HG02588 (cell line): ENCODE measurements at regions not wholly inside any gene's neighbourhood (a gene's known extent, or its start where the extent isn't known, plus 50 kb on each side); places are given as distances from the start of the nearest gene placed in this dataset.
"Not testable (repeated sequence)": the region's sequence is repeated elsewhere in the genome, so short reads cannot be mapped to it uniquely, and the experiment has no call there.

Experiments
- ATAC-seq: cut with Tn5 transposase; IDR thresholded peaks from one replicate; pipeline ENCODE4 v1.9.1; 2021; ENCODE audit warnings: mild to moderate bottlenecking, moderate library complexity; ENCODE audit not compliant: unreplicated experiment

GRCh38 chr15:69668039-69668705, 215.6 kb downstream of the RPLP1 start:
- no peak for ATAC-seq

DNA sequence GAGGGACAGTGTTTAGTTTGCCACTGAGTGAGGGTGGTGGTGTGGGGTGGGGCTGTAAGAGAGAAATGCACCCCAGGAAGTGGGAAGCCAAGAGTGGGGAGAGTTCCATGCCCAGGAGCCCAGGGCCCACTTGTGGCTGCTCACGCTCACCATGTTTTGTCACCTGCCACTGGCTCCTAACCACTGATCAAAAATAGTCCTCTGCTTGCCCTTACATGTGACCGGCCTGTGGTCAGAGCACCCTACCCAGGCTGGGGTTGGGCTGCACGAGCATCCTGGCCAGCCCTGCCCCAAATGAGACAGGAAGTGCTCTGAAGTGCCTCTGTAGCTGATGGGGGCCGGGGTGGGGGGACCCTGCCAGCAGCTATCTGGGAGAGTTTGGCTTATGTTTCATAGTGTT, 216.3 kb downstream of the RPLP1 start:
- peak; percentile 41 for ATAC-seq

- ATAC-seq: no peak
Measured at GRCh38 chr15:69669446-69669845, 216.8 kb downstream of the RPLP1 start.

DNA sequence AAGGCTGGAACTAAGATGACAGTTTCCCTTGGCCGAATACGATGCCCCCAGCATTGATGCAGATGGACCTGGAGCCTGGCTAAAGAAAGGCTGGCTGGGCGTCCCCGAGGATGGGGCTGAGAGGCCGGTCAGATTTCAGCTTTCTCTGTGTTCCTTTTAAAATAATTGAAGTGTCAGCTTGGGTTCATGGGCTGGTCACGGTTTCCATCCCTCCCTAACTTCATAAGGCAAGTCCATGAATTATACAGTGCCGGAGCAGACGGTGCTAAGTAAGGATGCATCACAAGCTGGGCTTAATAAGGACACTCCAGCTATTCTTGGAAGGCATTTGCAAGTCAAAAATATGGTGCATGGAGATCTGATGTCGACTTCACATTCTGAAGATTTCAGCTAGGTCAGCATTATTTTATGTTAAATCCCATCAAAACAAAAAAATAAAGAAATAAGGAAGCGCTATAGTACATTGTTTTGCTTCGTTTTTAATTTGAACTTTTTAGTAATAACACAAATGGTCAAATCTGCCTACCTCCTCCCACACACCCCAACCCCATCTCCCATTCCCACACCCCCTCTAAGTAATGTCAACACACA, 220.8 kb downstream of the RPLP1 start:
- no peak for ATAC-seq

DNA sequence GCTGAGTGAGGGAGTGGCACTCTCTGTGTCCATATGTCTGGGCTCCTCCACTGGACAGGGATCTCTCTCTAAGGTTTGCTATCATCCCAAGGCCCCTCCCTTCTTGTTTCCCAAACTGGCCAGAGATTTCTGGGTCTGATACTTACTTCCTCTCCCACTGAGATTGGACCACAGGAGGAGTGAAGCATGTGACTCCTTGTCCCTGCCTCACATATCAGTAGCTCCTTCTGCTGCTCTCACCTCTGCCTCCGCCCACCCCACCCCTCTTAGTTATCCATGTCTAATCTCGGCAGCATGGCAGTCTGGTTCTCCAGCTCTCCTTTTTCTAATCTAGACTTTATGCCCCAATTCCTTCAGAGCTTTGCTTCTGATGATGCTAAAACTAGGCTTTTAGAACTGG, 223.1 kb downstream of the RPLP1 start:
- ATAC-seq: no peak

- no peak for ATAC-seq
Measured at GRCh38 chr15:69677403-69677802, 224.8 kb downstream of the RPLP1 start.

- peak; percentile 87 for ATAC-seq
Measured at GRCh38 chr15:69679623-69680228, 227.1 kb downstream of the RPLP1 start.

GRCh38 chr15:69684823-69685222, 232.2 kb downstream of the RPLP1 start:
- not testable (repeated sequence) for ATAC-seq

DNA sequence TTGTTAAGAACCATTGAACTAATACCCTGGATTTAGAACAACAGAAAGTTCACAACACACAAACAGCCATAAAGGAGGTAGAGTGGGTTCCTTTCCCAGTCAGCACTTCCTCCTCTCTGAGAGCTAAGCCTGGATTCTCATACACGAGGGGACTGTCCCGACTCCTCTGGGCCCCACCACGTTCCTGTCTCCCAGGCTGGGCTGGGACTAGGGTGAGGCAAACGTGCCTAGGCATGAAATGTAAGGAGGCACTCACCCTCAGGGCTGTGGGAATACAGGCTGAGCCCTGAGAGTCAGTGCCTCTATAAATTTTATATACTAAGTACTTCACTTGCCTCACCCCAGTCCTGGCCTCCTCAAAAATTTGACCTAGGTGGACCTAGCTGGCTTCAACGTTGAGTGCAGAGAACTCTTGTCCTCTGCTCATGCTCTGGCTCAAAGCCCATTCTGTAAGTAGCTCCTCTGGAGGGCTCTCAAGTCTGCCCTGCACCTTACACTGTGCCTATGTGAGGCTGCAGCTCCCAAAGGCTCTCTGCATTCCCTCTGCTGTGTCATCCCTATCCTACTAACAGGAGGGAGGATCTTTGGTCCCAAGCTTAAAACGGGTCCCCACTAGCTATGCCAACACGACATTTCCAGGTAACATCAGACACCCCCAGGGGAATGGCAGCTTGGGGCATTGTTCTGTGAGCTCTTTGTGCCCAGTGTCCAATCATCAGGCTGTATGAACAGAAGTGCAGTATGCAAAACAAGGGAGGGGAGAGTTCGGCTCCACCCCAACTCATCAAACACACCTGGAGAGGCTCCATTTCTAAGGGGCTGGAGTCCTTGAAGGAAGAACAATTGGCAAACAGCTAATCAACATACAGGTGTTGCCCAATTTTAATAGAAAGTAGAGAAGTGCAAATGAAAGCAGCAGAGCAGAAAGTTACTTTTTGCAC, 233.2 kb downstream of the RPLP1 start:
- ATAC-seq: no peak

DNA sequence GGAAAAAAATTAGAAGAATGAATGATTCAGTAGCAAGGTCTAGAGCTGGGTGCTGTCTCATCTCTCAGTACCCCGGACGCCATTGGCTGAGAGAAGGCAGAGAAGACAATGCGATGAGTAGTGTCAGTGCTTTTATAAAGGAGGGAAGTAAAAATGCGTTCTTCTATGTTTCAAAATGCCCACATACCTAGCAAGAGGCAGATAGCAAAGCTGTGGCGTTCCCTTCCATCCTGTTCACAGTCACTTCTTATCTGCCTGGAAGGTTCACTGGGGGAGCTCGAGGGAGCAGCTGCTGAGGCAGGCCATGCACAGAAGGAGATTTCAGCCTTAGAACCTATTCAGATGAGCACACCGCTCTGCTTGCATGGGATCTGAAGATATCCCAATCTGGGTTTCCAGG, 234.0 kb downstream of the RPLP1 start:
- ATAC-seq: no peak

DNA sequence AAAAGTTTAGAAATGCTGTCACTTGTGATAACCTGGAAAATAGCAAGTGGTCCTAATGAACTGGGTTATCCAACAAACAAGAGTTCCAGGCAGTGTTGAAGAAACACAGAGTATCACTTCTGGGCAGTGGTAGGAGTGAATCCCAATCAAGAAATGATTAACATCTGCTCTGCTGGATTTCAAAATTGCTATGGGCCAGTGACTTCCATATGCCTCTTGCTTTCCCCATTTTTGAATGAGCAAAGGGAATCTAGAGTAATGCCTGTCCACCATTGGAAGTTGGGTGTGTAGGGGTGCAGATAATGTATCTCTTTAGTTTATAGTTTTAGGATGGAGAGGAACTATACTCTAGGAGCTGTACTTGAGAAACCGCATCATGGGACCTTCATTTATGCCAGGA, 236.5 kb downstream of the RPLP1 start:
- ATAC-seq: no peak

- no peak for ATAC-seq
Measured at GRCh38 chr15:69691307-69692015, 238.8 kb downstream of the RPLP1 start.

- no peak for ATAC-seq
Measured at GRCh38 chr15:69692342-69692741, 239.7 kb downstream of the RPLP1 start.

GRCh38 chr15:69693059-69693458, 240.4 kb downstream of the RPLP1 start:
- ATAC-seq: no peak

- ATAC-seq: no peak
Measured at GRCh38 chr15:69696946-69697345, 244.3 kb downstream of the RPLP1 start.

DNA sequence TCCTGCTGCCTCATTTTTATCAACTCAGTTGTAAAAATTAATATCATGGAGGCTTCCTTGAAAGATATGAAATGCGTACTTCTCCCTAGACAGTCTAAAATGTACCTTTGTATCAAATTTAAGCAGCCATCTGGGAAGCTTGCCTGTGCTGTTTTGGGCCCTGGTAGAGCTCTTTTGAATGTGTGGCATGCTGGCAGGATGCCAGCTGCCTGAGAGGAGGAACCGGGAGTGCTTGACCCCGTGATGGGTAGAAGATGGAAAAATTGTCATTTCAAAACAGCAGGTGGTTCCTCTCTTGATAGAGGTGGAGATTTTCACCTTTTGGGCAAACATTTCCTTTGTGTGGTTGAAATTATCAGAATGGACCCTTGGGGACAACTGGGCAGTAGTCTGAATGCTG, 245.3 kb downstream of the RPLP1 start:
- ATAC-seq: no peak

DNA sequence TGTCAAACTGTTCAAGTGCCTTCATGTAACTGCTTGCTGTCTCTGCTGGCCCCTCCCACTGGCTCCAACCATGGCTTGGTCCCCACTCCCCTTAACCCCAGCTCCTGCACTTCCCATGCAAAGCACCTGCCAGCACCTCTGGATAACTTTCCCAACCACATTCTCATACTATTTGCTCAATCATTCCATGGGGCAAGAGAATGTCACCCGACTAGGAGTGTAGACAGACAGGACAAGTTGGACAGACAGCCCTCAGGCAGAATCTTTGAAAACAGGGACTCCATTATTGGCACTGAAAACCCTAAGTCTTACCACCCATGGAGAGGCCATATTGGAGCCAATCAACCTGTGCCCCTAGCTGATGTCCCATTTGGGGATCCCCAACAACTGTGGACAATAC, 246.5 kb downstream of the RPLP1 start:
- ATAC-seq: no peak

DNA sequence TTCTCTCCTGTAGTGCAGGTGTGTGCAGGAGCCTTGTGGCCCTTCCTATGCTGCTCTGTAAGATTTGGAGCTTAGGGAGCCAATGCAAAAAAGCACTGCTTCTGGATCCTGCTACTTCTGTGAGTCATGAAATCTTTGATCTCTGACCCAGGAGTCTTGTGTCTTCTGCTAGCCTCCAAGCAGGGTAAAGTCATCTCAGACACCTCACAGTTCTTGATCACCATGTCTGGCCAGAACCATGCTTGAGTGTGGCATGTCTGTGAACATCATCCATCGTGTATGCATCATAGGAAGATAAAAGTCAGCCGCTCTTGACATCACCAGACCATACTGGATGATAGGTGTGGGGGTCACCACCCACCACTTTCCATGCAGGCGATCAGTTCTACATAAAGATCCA, 247.8 kb downstream of the RPLP1 start:
- no peak for ATAC-seq

DNA sequence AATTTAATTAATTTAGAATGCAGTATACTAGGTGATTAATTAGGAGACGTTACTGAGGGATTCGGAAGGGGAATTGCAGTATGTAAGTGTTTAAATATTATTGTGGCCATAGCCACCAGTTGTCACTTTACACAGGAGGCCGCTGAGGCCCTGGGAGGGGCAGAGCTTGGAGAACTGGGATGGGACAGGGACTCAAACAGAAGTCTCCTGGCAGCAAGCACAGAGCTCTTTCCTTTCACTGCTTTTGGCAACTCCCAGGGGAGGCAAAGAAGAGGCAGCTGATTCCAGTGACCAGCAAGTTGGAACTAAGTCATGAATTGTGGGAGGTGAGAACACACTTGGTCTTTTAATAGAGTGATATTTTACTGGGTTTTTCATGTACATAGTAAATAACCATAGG, 248.6 kb downstream of the RPLP1 start:
- ATAC-seq: no peak

GRCh38 chr15:69703532-69704187, 251.0 kb downstream of the RPLP1 start:
- ATAC-seq: no peak
